ENCODE measurements at regions not wholly inside any gene's neighbourhood (a gene's known extent, or its start where the extent isn't known, plus 50 kb on each side); places are given as distances from the start of the nearest gene placed in this dataset.

- TF ChIP-seq MYC (IDR thresholded peaks at IDR 0.05; ENCODE audit: low read depth, low read length) (no peak), CTCF (IDR thresholded peaks at IDR 0.05; ENCODE audit: low read depth, low read length) (no peak), POLR2A (IDR thresholded peaks at IDR 0.05; ENCODE audit: extremely low read depth, insufficient read length) (no peak), MAX (IDR thresholded peaks at IDR 0.05; ENCODE audit: low read depth, low read length) (no peak)
- no peak for DNase-seq (ENCODE audit: low read depth)
- H3K4me3 ChIP-seq (ENCODE audit: low read depth, low read length), result no peak overlapping the region
Observed at GRCh38 chr5:148897842-148898241, 71.4 kb downstream of the ADRB2 start.

GRCh38 chr5:148898413-148899075 lies 72.1 kb downstream of the ADRB2 start:
- TF ChIP-seq POLR2A (IDR thresholded peaks at IDR 0.05; ENCODE audit: extremely low read depth, insufficient read length), result no peak
- TF ChIP-seq CTCF (IDR thresholded peaks at IDR 0.05; ENCODE audit: low read depth, low read length), result no peak
- TF ChIP-seq MAX (IDR thresholded peaks at IDR 0.05; ENCODE audit: low read depth, low read length), result no peak
- no peak for TF ChIP-seq MYC (IDR thresholded peaks at IDR 0.05; ENCODE audit: low read depth, low read length)
- DNase-seq (ENCODE audit: low read depth), result no peak
- no peak overlapping the region for H3K4me3 ChIP-seq (ENCODE audit: low read depth, low read length)

GRCh38 chr5:148899993-148900392 lies 73.6 kb downstream of the ADRB2 start:
- TF ChIP-seq MYC (IDR thresholded peaks at IDR 0.05; ENCODE audit: low read depth, low read length) (no peak), CTCF (IDR thresholded peaks at IDR 0.05; ENCODE audit: low read depth, low read length) (no peak), POLR2A (IDR thresholded peaks at IDR 0.05; ENCODE audit: extremely low read depth, insufficient read length) (no peak), MAX (IDR thresholded peaks at IDR 0.05; ENCODE audit: low read depth, low read length) (no peak)
- H3K4me3 ChIP-seq (ENCODE audit: low read depth, low read length), result no peak overlapping the region
- DNase-seq (ENCODE audit: low read depth), result no peak

GRCh38 chr5:148902478-148902877 lies 76.1 kb downstream of the ADRB2 start:
- no peak overlapping the region for H3K4me3 ChIP-seq (ENCODE audit: low read depth, low read length)

GRCh38 chr5:148903587-148903986 lies 77.2 kb downstream of the ADRB2 start:
- TF ChIP-seq MAX (IDR thresholded peaks at IDR 0.05; ENCODE audit: low read depth, low read length), result no peak
- TF ChIP-seq CTCF (IDR thresholded peaks at IDR 0.05; ENCODE audit: low read depth, low read length), result no peak
- no peak for TF ChIP-seq MYC (IDR thresholded peaks at IDR 0.05; ENCODE audit: low read depth, low read length)
- TF ChIP-seq POLR2A (IDR thresholded peaks at IDR 0.05; ENCODE audit: extremely low read depth, insufficient read length), result no peak
- no peak overlapping the region for H3K4me3 ChIP-seq (ENCODE audit: low read depth, low read length)
- DNase-seq (ENCODE audit: low read depth), result no peak

More at GRCh38 chr5:148902478-148902877, 76.1 kb downstream of the ADRB2 start:
- no peak for TF ChIP-seq MYC (IDR thresholded peaks at IDR 0.05; ENCODE audit: low read depth, low read length)
- no peak for TF ChIP-seq MAX (IDR thresholded peaks at IDR 0.05; ENCODE audit: low read depth, low read length)
- no peak for TF ChIP-seq CTCF (IDR thresholded peaks at IDR 0.05; ENCODE audit: low read depth, low read length)
- no peak for TF ChIP-seq POLR2A (IDR thresholded peaks at IDR 0.05; ENCODE audit: extremely low read depth, insufficient read length)
- DNase-seq (ENCODE audit: low read depth), result no peak

Measured in NB4 (cell line).